GM23338 (cell line): ENCODE measurements at regions not wholly inside any gene's neighbourhood (a gene's known extent, or its start where the extent isn't known, plus 50 kb on each side); places are given as distances from the start of the nearest gene placed in this dataset.

Experiments
- ATAC-seq: fragments of 200-7000 bp; cut with Tn5 transposase; 3 replicates; pipeline ENCODE4 v1.9.1; 2020
- DNase-seq: peaks from one replicate; pipeline ENCODE4 v3.0.0-alpha.2; 2015; ENCODE audit warnings: low spot score
- H2AFZ ChIP-seq: fragments of 200-600 bp; sonication (generic); 2 replicates; pipeline ENCODE4 v1.8.0; 2016; ENCODE audit warnings: antibody characterized with exemption, mild to moderate bottlenecking, moderate library complexity
- H3F3A ChIP-seq: fragments of 200-600 bp; sonication (generic); replicated peaks from 2 replicates; pipeline ENCODE4 v1.8.0; 2017; ENCODE audit warnings: antibody characterized with exemption, mixed run types, low read depth
- H3K27ac ChIP-seq: fragments of 200-600 bp; sonication (generic); 2 replicates; pipeline ENCODE4 v1.6.1; 2016; ENCODE audit warnings: low read depth
- H3K27me3 ChIP-seq: fragments of 200-600 bp; sonication (generic); 2 replicates; pipeline ENCODE4 v1.8.0; 2016; ENCODE audit warnings: mild to moderate bottlenecking, mixed run types, moderate library complexity; ENCODE audit not compliant: insufficient read depth
- H3K36me3 ChIP-seq: fragments of 200-600 bp; sonication (generic); 2 replicates; pipeline ENCODE4 v1.8.0; 2016; ENCODE audit warnings: mild to moderate bottlenecking; ENCODE audit not compliant: insufficient read depth
- H3K4me1 ChIP-seq: fragments of 200-600 bp; sonication (generic); 2 replicates; pipeline ENCODE4 v1.8.0; 2016; ENCODE audit warnings: mild to moderate bottlenecking, moderate library complexity; ENCODE audit not compliant: insufficient read depth
- H3K4me2 ChIP-seq: fragments of 200-600 bp; sonication (generic); 2 replicates; pipeline ENCODE4 v1.7.1; 2017; ENCODE audit warnings: mixed run types
- H3K4me3 ChIP-seq: fragments of 200-600 bp; sonication (generic); 2 replicates; pipeline ENCODE4 v1.6.1; 2016; ENCODE audit warnings: mixed run types
- H3K79me2 ChIP-seq: fragments of 200-600 bp; sonication (generic); replicated peaks from 2 replicates; pipeline ENCODE4 v1.8.0; 2017; ENCODE audit warnings: mild to moderate bottlenecking; ENCODE audit not compliant: insufficient read depth
- H3K9me2 ChIP-seq: fragments of 200-600 bp; sonication (generic); 2 replicates; pipeline ENCODE4 v1.8.0; 2017; ENCODE audit not compliant: insufficient read depth
- H4K20me1 ChIP-seq: fragments of 200-600 bp; sonication (generic); replicated peaks from 2 replicates; pipeline ENCODE4 v1.8.0; 2017; ENCODE audit warnings: mild to moderate bottlenecking; ENCODE audit not compliant: insufficient read depth
- H3K27ac Mint-ChIP-seq: 2 replicates; pipeline ENCODE4 v1.8.0; 2020; ENCODE audit warnings: inconsistent platforms, mild to moderate bottlenecking, moderate library complexity, mixed read lengths
- H3K27me3 Mint-ChIP-seq: 3 replicates; pipeline ENCODE4 v1.8.0; 2022; ENCODE audit warnings: low read depth, mild to moderate bottlenecking, moderate library complexity, mixed read lengths, inconsistent platforms; ENCODE audit not compliant: insufficient read depth, poor library complexity
- H3K36me3 Mint-ChIP-seq: 3 replicates; pipeline ENCODE4 v1.8.0; 2021; ENCODE audit warnings: low read depth, mild to moderate bottlenecking, inconsistent platforms, moderate library complexity, mixed read lengths
- H3K4me1 Mint-ChIP-seq: 3 replicates; pipeline ENCODE4 v1.8.0; 2020; ENCODE audit warnings: mild to moderate bottlenecking, inconsistent platforms, mixed read lengths
- H3K4me3 Mint-ChIP-seq: 3 replicates; pipeline ENCODE4 v1.8.0; 2021; ENCODE audit warnings: moderate library complexity, mild to moderate bottlenecking, inconsistent platforms, mixed read lengths
- H3K9me3 Mint-ChIP-seq: 3 replicates; pipeline ENCODE4 v1.8.0; 2020; ENCODE audit warnings: moderate library complexity, mild to moderate bottlenecking, inconsistent platforms, mixed read lengths
- EZH2 ChIP-seq: fragments of 200-600 bp; sonication (generic); IDR thresholded peaks from one replicate; pipeline ENCODE4 v1.8.0; 2017; ENCODE audit warnings: antibody characterized with exemption, mild to moderate bottlenecking, low read depth; ENCODE audit not compliant: unreplicated experiment
- EZH2phosphoT487 ChIP-seq: fragments of 200-600 bp; sonication (generic); IDR thresholded peaks from one replicate; pipeline ENCODE4 v1.8.1; 2018; ENCODE audit warnings: antibody characterized with exemption; ENCODE audit not compliant: unreplicated experiment
- POLR2AphosphoS5 ChIP-seq: IDR thresholded peaks from 2 replicates; pipeline ENCODE4 v1.6.1; 2016; ENCODE audit warnings: antibody characterized with exemption, low read depth
- ZNF114 ChIP-seq: fragments of 250-450 bp; sonication (Bioruptor Pico); IDR thresholded peaks from 2 replicates; pipeline ENCODE4 v1.5.0; 2020; ENCODE audit warnings: mild to moderate bottlenecking, moderate library complexity
- ZNF331 ChIP-seq: fragments of 250-450 bp; sonication (Bioruptor Pico); IDR thresholded peaks from 2 replicates; pipeline ENCODE4 v1.5.0; 2020; ENCODE audit warnings: low read depth, mild to moderate bottlenecking, moderate library complexity
- TF ChIP-seq, protein P1 (sequence below): fragments of 250-450 bp; sonication (Bioruptor Pico); IDR thresholded peaks from 2 replicates; pipeline ENCODE4 v1.5.0; 2020; ENCODE audit warnings: mild to moderate bottlenecking, moderate library complexity

DNA sequence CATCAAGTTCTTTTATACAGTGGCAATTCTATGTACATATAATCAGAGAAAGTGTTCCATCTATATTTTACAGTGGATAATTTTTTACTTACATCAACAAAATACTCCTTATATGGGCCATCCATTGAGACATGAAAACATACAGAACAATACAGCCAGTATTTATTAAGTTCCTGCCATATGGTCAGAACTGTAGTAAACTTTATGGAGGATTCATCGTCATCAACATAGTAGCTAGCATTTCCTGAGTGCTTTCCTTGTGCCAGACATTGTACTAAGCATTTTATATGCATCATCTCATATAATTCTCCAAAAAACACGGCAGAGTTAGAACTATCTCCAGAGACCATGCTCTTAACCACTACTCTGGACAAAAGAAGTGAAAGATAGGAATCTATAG, 170.1 kb downstream of the CEP135 start (continued):
- TF ChIP-seq, protein P1, sequence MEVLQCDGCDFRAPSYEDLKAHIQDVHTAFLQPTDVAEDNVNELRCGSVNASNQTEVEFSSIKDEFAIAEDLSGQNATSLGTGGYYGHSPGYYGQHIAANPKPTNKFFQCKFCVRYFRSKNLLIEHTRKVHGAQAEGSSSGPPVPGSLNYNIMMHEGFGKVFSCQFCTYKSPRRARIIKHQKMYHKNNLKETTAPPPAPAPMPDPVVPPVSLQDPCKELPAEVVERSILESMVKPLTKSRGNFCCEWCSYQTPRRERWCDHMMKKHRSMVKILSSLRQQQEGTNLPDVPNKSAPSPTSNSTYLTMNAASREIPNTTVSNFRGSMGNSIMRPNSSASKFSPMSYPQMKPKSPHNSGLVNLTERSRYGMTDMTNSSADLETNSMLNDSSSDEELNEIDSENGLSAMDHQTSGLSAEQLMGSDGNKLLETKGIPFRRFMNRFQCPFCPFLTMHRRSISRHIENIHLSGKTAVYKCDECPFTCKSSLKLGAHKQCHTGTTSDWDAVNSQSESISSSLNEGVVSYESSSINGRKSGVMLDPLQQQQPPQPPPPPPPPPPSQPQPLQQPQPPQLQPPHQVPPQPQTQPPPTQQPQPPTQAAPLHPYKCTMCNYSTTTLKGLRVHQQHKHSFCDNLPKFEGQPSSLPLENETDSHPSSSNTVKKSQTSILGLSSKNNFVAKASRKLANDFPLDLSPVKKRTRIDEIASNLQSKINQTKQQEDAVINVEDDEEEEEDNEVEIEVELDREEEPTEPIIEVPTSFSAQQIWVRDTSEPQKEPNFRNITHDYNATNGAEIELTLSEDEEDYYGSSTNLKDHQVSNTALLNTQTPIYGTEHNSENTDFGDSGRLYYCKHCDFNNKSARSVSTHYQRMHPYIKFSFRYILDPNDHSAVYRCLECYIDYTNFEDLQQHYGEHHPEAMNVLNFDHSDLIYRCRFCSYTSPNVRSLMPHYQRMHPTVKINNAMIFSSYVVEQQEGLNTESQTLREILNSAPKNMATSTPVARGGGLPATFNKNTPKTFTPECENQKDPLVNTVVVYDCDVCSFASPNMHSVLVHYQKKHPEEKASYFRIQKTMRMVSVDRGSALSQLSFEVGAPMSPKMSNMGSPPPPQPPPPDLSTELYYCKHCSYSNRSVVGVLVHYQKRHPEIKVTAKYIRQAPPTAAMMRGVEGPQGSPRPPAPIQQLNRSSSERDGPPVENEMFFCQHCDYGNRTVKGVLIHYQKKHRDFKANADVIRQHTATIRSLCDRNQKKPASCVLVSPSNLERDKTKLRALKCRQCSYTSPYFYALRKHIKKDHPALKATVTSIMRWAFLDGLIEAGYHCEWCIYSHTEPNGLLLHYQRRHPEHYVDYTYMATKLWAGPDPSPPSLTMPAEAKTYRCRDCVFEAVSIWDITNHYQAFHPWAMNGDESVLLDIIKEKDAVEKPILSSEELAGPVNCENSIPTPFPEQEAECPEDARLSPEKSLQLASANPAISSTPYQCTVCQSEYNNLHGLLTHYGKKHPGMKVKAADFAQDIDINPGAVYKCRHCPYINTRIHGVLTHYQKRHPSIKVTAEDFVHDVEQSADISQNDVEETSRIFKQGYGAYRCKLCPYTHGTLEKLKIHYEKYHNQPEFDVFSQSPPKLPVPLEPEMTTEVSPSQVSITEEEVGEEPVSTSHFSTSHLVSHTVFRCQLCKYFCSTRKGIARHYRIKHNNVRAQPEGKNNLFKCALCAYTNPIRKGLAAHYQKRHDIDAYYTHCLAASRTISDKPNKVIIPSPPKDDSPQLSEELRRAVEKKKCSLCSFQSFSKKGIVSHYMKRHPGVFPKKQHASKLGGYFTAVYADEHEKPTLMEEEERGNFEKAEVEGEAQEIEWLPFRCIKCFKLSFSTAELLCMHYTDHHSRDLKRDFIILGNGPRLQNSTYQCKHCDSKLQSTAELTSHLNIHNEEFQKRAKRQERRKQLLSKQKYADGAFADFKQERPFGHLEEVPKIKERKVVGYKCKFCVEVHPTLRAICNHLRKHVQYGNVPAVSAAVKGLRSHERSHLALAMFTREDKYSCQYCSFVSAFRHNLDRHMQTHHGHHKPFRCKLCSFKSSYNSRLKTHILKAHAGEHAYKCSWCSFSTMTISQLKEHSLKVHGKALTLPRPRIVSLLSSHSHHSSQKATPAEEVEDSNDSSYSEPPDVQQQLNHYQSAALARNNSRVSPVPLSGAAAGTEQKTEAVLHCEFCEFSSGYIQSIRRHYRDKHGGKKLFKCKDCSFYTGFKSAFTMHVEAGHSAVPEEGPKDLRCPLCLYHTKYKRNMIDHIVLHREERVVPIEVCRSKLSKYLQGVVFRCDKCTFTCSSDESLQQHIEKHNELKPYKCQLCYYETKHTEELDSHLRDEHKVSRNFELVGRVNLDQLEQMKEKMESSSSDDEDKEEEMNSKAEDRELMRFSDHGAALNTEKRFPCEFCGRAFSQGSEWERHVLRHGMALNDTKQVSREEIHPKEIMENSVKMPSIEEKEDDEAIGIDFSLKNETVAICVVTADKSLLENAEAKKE (CRISPR knock-in tag), result no peak
- TF ChIP-seq EZH2phosphoT487 (no peak), ZNF114 (CRISPR knock-in tag) (no peak)

DNA sequence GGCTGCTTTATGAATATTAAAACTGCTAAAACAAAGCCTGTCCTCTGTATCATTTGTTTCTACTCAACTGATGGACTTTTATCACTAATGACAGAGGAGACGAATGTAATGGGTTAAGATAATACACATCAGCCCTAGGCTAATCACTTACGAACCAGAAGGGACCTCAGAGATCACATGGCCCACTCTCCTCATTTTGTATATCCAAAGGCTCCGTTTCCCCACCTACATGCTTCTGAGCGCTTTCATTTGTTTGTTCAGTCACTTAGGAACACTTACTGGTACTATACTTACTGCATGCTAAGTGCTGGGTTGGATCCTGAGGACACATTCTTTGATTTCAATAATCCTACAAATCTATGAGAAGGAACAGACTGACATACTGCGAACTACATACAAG, 169.3 kb downstream of the CEP135 start:
- no peak overlapping the region for H3K27ac Mint-ChIP-seq
- Histone ChIP-seq H3K27ac (no peak overlapping the region), H3K36me3 (no peaks in the 10 kb centered on the region), H3K79me2 (no peaks in the 10 kb centered on the region), H3K4me1 (no peaks in the 10 kb centered on the region), H3F3A (no peaks in the 10 kb centered on the region), H3K27me3 (no peaks in the 10 kb centered on the region), H3K4me2 (no peak overlapping the region), H3K4me3 (no peak overlapping the region), H3K9me2 (no peaks in the 10 kb centered on the region), H4K20me1 (no peaks in the 10 kb centered on the region), H2AFZ (no peak overlapping the region)
- no peak overlapping the region for H3K4me3 Mint-ChIP-seq
- no peaks in the 10 kb centered on the region for H3K4me1 Mint-ChIP-seq
- TF ChIP-seq EZH2 (no peak), POLR2AphosphoS5 (no peak), ZNF331 (CRISPR knock-in tag) (no peak)
- H3K9me3 Mint-ChIP-seq, result no peaks in the 10 kb centered on the region
- no peaks in the 10 kb centered on the region for H3K36me3 Mint-ChIP-seq
- ATAC-seq, result no peak
- DNase-seq, result no peak
- no peaks in the 10 kb centered on the region for H3K27me3 Mint-ChIP-seq
